Endodermal cell (in vitro differentiated cells): ENCODE measurements at regions not wholly inside any gene's neighbourhood (a gene's known extent, or its start where the extent isn't known, plus 50 kb on each side); places are given as distances from the start of the nearest gene placed in this dataset.

ENCODE experiments used
- DNase-seq: peaks from one replicate; pipeline ENCODE4 v3.0.0-alpha.2; 2017
- H3K27ac ChIP-seq: 2 replicates; pipeline ENCODE4 v1.5.1; 2013; ENCODE audit warnings: mild to moderate bottlenecking, low read depth, low read length, moderate library complexity
- H3K27me3 ChIP-seq: 2 replicates; pipeline ENCODE4 v1.6.1; 2013; ENCODE audit warnings: mild to moderate bottlenecking, low read length, moderate library complexity; ENCODE audit not compliant: insufficient read depth, control insufficient read depth, poor library complexity, severe bottlenecking
- H3K36me3 ChIP-seq: 2 replicates; pipeline ENCODE4 v1.7.0; 2013; ENCODE audit warnings: mild to moderate bottlenecking, low read length, moderate library complexity; ENCODE audit not compliant: control insufficient read depth, insufficient read depth
- H3K4me1 ChIP-seq: one replicate; pipeline ENCODE4 v1.7.0; 2013; ENCODE audit warnings: low read length; ENCODE audit not compliant: control insufficient read depth, insufficient read depth
- H3K4me3 ChIP-seq: 2 replicates; pipeline ENCODE4 v1.5.1; 2013; ENCODE audit warnings: mild to moderate bottlenecking, low read length, moderate library complexity
- H3K9ac ChIP-seq: 2 replicates; pipeline ENCODE4 v1.6.1; 2013; ENCODE audit warnings: mild to moderate bottlenecking, low read length, moderate library complexity; ENCODE audit not compliant: poor library complexity, severe bottlenecking; ENCODE audit errors: extremely low read depth
- H3K9me3 ChIP-seq: 2 replicates; pipeline ENCODE4 v1.6.1; 2013; ENCODE audit warnings: mild to moderate bottlenecking, low read length, moderate library complexity; ENCODE audit not compliant: control insufficient read depth
- H3K27ac Mint-ChIP-seq: 2 replicates; pipeline ENCODE4 v1.8.0; 2020; ENCODE audit warnings: mixed read lengths
- H3K27me3 Mint-ChIP-seq: 2 replicates; pipeline ENCODE4 v1.8.0; 2021; ENCODE audit warnings: mild to moderate bottlenecking, mixed read lengths; ENCODE audit not compliant: insufficient read depth
- H3K36me3 Mint-ChIP-seq: 2 replicates; pipeline ENCODE4 v1.8.0; 2020; ENCODE audit warnings: low read depth, mixed read lengths
- H3K4me1 Mint-ChIP-seq: 2 replicates; pipeline ENCODE4 v1.8.0; 2020; ENCODE audit warnings: mixed read lengths
- H3K4me3 Mint-ChIP-seq: 2 replicates; pipeline ENCODE4 v1.8.0; 2020; ENCODE audit warnings: mild to moderate bottlenecking, moderate library complexity, mixed read lengths
- H3K9me3 Mint-ChIP-seq: 2 replicates; pipeline ENCODE4 v1.8.0; 2020; ENCODE audit warnings: mild to moderate bottlenecking, mixed read lengths
- WGBS, 2 experiments: methylation state at CpG; one replicate each; pipeline versions ENCODE4 v1.1.5 to v1.1.7; 2013; ENCODE audit warnings: missing lambda C conversion rate in 2 of 2, mixed read lengths in 1 of 2; ENCODE audit not compliant: insufficient coverage in 1 of 2, insufficient read length in 1 of 2; 5-methylcytosine and 5-hydroxymethylcytosine counted together
- TF ChIP-seq, protein P1 (sequence below): fragments of 200-600 bp; sonication (generic); conservative IDR thresholded peaks from 2 replicates; pipeline ENCODE4 v1.5.0; 2021; ENCODE audit warnings: antibody characterized with exemption, mild to moderate bottlenecking

DNA sequence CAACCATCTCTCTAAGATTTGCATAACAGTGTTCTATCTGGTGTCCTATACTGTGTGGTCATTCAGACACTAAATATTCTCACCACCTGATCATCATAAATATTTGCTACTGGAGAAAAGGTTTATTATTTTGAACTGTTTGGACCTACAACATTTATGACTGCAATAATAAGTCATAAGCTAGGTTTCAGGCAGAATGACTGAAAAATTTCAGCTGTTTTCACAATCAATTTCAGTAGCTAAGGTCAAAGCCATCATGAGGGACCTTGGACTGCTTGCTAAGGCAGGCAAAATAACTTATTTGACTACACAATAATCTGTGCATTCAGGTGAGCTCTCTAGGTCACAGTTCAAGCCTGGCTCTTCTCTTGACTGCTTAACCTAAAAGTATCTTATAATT, 425.5 kb upstream of the CDH2 start:
- H3K36me3 Mint-ChIP-seq: no peaks in the 10 kb centered on the region
- Histone ChIP-seq H3K27ac (no peak overlapping the region), H3K9ac (no peak overlapping the region), H3K36me3 (no peaks in the 10 kb centered on the region), H3K9me3 (no peaks in the 10 kb centered on the region), H3K4me1 (no peaks in the 10 kb centered on the region), H3K27me3 (no peaks in the 10 kb centered on the region), H3K4me3 (no peak overlapping the region)
- H3K27me3 Mint-ChIP-seq: no peaks in the 10 kb centered on the region
- H3K9me3 Mint-ChIP-seq: peaks cover 14% of the 10 kb centered on the region
- H3K4me3 Mint-ChIP-seq: no peak overlapping the region
- H3K4me1 Mint-ChIP-seq: no peaks in the 10 kb centered on the region
- no peak overlapping the region for H3K27ac Mint-ChIP-seq
- TF ChIP-seq, protein P1, sequence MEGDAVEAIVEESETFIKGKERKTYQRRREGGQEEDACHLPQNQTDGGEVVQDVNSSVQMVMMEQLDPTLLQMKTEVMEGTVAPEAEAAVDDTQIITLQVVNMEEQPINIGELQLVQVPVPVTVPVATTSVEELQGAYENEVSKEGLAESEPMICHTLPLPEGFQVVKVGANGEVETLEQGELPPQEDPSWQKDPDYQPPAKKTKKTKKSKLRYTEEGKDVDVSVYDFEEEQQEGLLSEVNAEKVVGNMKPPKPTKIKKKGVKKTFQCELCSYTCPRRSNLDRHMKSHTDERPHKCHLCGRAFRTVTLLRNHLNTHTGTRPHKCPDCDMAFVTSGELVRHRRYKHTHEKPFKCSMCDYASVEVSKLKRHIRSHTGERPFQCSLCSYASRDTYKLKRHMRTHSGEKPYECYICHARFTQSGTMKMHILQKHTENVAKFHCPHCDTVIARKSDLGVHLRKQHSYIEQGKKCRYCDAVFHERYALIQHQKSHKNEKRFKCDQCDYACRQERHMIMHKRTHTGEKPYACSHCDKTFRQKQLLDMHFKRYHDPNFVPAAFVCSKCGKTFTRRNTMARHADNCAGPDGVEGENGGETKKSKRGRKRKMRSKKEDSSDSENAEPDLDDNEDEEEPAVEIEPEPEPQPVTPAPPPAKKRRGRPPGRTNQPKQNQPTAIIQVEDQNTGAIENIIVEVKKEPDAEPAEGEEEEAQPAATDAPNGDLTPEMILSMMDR: no peak
- no peak for DNase-seq

DNA sequence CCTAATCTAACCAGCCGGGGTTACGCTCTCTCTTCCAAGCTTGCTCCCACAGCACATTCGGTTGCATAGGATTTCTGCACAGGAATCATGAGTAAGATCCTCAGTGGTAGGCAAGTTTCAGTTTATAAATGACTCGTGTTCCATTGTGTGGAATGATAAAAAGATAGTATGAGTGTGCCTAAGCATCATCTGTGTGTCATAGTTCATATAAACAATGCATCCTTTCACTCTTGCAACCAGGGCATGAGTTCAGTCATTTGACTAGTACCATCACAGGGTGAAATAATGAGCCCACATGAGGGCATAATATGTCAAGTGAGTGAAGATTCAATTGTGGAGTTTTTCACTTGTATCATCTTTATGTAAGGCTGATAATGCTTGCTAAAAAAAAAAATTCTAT, 417.1 kb upstream of the CDH2 start:
- TF ChIP-seq, protein P1: no peak
- peaks cover 2% of the 10 kb centered on the region for H3K9me3 Mint-ChIP-seq
- H3K4me1 Mint-ChIP-seq: no peaks in the 10 kb centered on the region
- 92% methylated on average over 4 of the region's 4 CpGs; no CpG with 5 or more reads in 1 of the 2 experiments for WGBS, 2 experiments
- DNase-seq: no peak
- Histone ChIP-seq H3K27ac (no peak overlapping the region), H3K9ac (no peak overlapping the region), H3K27me3 (no peaks in the 10 kb centered on the region), H3K4me1 (no peaks in the 10 kb centered on the region), H3K36me3 (no peaks in the 10 kb centered on the region), H3K9me3 (no peaks in the 10 kb centered on the region), H3K4me3 (no peak overlapping the region)
- no peak overlapping the region for H3K4me3 Mint-ChIP-seq
- no peak overlapping the region for H3K27ac Mint-ChIP-seq
- H3K27me3 Mint-ChIP-seq: no peaks in the 10 kb centered on the region
- no peaks in the 10 kb centered on the region for H3K36me3 Mint-ChIP-seq

DNA sequence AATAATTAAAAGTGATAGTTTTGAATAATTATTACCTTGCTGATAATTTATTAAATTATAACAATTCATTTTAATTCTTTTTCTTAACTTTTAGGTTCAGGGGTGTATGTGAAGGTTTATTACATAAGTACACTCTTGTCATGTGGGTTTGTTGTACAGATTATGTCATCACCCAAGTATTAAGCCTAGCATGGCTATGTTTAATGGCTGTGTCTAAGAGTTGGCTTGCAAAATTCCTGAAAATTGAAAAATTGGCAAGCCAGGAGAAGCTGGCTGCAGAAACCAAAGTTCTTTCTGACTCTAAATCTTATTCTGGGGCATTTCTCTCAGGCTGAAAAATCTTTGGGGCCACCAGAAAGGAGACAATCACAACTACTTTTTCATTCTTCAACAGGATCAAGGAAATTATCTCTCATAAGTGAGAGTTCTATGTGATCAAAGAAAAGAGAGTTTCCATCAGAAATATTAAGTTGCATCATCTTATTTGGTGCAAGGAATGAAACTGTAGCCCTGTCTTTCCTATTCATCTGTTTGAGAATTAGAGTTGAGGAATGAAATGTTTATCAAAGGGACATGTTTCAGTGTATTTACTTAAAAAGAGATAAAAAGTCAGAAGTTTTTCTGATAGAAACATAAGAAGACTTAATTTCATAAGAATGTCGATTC, 412.1 kb upstream of the CDH2 start:
- Mint-ChIP-seq H3K27me3 (no peaks in the 10 kb centered on the region), H3K4me1 (peaks cover 6% of the 10 kb centered on the region), H3K36me3 (no peaks in the 10 kb centered on the region), H3K27ac (no peak overlapping the region), H3K9me3 (no peaks in the 10 kb centered on the region), H3K4me3 (no peak overlapping the region)
- no peaks in the 10 kb centered on the region for H3K36me3 ChIP-seq
- H3K9ac ChIP-seq: no peak overlapping the region
- H3K27me3 ChIP-seq: no peaks in the 10 kb centered on the region
- no peak overlapping the region for H3K4me3 ChIP-seq
- no peak overlapping the region for H3K27ac ChIP-seq
- TF ChIP-seq, protein P1: no peak
- peaks cover 6% of the 10 kb centered on the region for H3K4me1 ChIP-seq
- no peaks in the 10 kb centered on the region for H3K9me3 ChIP-seq
- no peak for DNase-seq
- WGBS, 2 experiments: no CpG with 5 or more reads among the region's 1 CpG
